ENCODE measurements at regions not wholly inside any gene's neighbourhood (a gene's known extent, or its start where the extent isn't known, plus 50 kb on each side); places are given as distances from the start of the nearest gene placed in this dataset.

DNA sequence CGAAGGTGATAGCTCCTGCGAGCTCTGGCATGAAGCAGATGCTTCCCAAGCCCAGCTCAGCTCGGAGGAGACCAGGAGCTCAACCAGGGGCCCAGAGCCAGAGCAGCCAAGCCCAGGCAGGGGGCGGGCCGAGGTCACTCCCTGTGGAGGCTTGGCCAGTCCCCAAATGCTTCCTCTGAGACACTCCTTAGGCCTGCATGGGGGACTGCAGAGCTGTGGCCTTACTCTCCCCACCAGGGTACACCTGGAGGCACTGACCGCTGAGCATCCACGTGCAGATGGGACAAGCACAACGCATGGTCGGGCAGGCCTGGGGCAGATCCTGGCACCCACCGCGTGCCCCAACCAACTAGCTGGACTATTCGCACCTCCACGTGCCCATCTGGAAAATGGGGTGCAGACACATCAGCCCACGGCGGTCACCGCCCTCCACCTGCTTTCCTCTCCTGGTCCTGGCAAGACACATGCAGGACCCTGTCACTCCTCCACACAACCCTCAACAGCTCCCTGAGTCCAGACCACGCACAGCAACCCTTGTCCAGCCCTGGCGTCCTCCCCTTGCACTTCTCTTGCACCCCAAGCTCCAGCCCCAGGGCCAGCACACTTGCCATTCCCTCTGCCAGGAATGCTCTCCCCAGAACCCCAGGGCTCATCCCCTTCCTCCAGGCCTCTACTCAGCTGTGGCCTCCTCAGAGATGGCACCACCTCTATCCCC, 164.7 kb upstream of the IQSEC1 start:
- no peak overlapping the region for H3K4me3 ChIP-seq (ENCODE audit: low read depth, low read length)
- TF ChIP-seq, protein P1, sequence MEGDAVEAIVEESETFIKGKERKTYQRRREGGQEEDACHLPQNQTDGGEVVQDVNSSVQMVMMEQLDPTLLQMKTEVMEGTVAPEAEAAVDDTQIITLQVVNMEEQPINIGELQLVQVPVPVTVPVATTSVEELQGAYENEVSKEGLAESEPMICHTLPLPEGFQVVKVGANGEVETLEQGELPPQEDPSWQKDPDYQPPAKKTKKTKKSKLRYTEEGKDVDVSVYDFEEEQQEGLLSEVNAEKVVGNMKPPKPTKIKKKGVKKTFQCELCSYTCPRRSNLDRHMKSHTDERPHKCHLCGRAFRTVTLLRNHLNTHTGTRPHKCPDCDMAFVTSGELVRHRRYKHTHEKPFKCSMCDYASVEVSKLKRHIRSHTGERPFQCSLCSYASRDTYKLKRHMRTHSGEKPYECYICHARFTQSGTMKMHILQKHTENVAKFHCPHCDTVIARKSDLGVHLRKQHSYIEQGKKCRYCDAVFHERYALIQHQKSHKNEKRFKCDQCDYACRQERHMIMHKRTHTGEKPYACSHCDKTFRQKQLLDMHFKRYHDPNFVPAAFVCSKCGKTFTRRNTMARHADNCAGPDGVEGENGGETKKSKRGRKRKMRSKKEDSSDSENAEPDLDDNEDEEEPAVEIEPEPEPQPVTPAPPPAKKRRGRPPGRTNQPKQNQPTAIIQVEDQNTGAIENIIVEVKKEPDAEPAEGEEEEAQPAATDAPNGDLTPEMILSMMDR (IDR thresholded peaks at IDR 0.05; ENCODE audit: low read depth, low read length): no peak
- TF ChIP-seq, protein P2, sequence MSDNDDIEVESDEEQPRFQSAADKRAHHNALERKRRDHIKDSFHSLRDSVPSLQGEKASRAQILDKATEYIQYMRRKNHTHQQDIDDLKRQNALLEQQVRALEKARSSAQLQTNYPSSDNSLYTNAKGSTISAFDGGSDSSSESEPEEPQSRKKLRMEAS (IDR thresholded peaks at IDR 0.05; ENCODE audit: low read depth, low read length): no peak
- TF ChIP-seq POLR2A (IDR thresholded peaks at IDR 0.05; ENCODE audit: extremely low read depth, insufficient read length): no peak
- no peak for TF ChIP-seq MYC (IDR thresholded peaks at IDR 0.05; ENCODE audit: low read depth, low read length)
- DNase-seq (ENCODE audit: low read depth): no peak

DNA sequence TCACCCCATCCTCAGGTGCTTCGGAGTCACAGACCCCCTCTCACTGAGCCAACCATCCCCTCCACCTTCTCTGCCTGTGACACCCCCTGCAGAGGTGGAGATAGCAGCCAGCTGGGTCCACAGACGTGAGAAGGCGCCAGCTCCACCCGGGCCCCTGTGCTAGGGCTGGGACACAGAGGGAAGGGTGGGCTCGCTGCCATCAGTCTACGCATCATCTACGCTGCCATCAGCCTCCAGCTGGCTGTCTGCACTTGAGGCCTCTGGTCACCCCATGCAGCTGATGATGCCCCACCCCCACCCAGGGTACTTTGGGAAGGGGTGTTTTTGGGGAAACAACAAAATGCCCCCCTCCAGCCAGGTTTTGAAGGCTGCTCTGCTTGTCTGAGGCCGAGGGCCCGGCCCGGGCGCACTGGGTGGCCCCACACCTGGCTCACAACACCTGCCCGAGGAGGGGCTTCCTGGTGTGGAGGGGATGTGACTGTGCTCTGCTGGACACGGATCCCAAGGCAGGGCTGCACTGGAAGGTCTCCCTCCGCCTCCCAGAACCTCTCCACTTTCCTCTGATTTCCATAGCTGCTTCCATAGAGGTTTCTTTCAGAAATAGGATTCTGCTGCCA, 163.4 kb upstream of the IQSEC1 start:
- TF ChIP-seq, protein P2 (IDR thresholded peaks at IDR 0.05; ENCODE audit: low read depth, low read length): no peak
- TF ChIP-seq POLR2A (IDR thresholded peaks at IDR 0.05; ENCODE audit: extremely low read depth, insufficient read length): no peak
- DNase-seq (ENCODE audit: low read depth): no peak
- H3K4me3 ChIP-seq (ENCODE audit: low read depth, low read length): no peak overlapping the region

DNA sequence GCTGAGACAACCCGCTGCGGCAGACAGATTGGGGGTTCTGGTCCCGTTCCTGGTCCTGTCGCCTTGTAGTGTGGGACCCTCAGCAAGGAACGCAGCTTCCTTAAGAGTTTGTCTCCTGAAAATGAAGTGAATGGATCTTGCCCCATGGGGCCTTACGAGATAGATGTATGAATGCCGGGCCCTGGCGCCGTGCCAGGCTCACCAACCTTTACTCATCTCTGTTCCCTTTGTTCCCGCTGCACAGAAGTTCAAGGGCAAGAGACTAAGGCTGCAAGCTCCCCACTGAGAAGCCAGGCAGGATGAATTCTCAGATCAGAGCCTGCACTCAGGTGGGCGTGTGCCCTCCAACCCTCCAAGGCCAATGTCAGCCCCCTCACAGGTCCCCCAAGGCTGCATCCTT, 162.7 kb upstream of the IQSEC1 start:
- no peak for TF ChIP-seq MYC (IDR thresholded peaks at IDR 0.05; ENCODE audit: low read depth, low read length)
- no peak for TF ChIP-seq POLR2A (IDR thresholded peaks at IDR 0.05; ENCODE audit: extremely low read depth, insufficient read length)
- TF ChIP-seq, protein P2 (IDR thresholded peaks at IDR 0.05; ENCODE audit: low read depth, low read length): no peak
- TF ChIP-seq, protein P1 (IDR thresholded peaks at IDR 0.05; ENCODE audit: low read depth, low read length): no peak
- peak; percentile 47 for DNase-seq (ENCODE audit: low read depth)
- no peak overlapping the region for H3K4me3 ChIP-seq (ENCODE audit: low read depth, low read length)

DNA sequence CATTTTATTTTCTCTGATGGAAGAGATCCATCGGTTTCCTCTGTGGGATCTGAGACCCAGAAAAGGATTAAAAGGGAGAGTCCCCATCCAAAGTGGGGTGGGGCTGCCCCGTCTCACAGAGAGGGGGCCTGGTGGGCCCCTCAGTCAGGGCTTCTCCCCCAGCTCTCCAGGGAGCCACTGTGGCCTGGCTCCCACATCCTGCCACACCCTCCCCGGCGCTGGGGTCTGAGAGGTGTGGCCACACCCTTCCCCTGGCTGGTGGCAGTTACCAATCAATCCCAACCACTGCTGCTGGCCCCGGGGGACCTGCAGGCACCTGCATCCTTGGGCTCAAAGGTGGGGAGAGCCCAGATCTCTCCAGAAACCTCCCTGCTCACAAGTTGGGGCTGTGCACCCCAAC, 161.8 kb upstream of the IQSEC1 start:
- TF ChIP-seq MYC (IDR thresholded peaks at IDR 0.05; ENCODE audit: low read depth, low read length) (peak; percentile 58; the same call in 1 of the 2 replicates), POLR2A (IDR thresholded peaks at IDR 0.05; ENCODE audit: extremely low read depth, insufficient read length) (no peak)
- H3K4me3 ChIP-seq (ENCODE audit: low read depth, low read length): no peak overlapping the region
- peak; percentile 85 for DNase-seq (ENCODE audit: low read depth)

DNA sequence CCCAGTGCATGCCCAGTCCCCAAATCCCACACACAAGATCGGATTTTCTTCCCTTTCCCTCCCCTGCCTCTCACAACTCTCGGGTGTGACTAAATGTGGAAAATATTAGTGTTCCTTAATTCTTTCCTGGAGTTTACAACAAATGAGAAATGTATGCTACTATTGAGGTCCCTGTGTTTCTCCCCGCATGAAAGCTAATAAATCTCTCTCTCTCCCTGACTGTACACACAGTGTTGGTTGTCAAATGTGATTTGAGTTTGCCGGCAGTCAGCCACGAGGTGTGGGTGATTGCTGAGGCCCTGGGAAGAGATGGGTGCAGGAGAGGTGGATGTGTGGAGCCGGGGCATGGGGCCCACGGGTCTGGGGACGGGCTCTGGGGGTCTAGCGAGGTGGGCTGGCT, 161.4 kb upstream of the IQSEC1 start:
- DNase-seq (ENCODE audit: low read depth): no peak
- H3K4me3 ChIP-seq (ENCODE audit: low read depth, low read length): no peak overlapping the region
- TF ChIP-seq, protein P2 (IDR thresholded peaks at IDR 0.05; ENCODE audit: low read depth, low read length): 0 out of 2 replicates have a peak, but pooled peaks have one; percentile 31
- TF ChIP-seq, protein P1 (IDR thresholded peaks at IDR 0.05; ENCODE audit: low read depth, low read length): no peak

DNA sequence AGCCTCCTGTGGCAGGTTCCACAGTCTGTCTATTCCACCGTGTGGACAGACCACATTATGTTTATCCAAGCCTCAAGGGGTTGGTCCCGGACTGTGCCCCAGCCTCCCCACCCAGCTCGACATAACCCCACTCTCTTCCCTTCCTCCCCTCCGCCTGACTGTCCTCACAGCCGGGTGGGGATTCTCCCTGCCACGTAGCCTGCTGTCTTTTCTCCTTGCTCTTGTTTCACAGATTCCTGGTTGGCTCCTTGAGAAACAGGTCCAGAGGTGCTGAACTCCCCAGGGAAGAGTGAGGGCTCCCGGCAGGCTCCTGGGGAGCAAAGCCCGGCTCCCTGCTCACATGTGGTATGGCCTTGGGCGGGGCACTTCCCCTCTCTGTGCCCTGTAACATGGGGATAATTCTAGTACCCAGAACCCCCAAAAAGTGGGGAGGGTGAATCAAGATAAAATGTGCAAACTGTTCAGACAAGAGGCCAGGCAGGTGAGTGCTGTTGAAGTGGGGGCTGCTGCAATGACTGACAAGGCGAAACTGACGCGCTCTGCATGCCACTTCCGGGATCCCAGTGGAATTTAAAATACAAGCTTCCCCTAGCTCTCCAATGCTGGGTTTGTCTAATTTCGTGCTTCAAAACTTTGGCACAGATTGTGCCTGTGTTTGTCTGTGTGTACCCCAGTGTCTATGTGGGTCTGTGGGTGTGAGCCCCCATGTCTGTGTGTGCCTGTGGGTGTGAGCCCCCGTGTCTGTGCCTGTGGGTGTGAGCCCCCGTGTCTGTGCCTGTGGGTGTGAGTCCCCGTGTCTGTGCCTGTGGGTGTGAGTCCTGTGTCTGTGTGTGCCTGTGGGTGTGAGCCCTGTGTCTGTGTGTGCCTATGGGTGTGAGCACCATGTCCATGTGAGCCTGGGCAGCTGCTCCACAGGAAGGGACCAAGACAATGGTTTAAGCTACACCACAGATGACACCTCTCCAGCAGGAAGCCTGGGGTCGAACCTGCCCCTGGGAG, 160.6 kb upstream of the IQSEC1 start:
- H3K4me3 ChIP-seq (ENCODE audit: low read depth, low read length): no peak overlapping the region
- DNase-seq (ENCODE audit: low read depth): peak; percentile 39
- TF ChIP-seq, protein P1 (IDR thresholded peaks at IDR 0.05; ENCODE audit: low read depth, low read length): no peak
- TF ChIP-seq POLR2A (IDR thresholded peaks at IDR 0.05; ENCODE audit: extremely low read depth, insufficient read length): no peak
- 0 out of 2 replicates have a peak, but pooled peaks have one; percentile 17 for TF ChIP-seq MYC (IDR thresholded peaks at IDR 0.05; ENCODE audit: low read depth, low read length)
- TF ChIP-seq, protein P2 (IDR thresholded peaks at IDR 0.05; ENCODE audit: low read depth, low read length): no peak

Measured in NB4 (cell line).